Lung (tissue), 11 donors: ENCODE measurements at regions not wholly inside any gene's neighbourhood (a gene's known extent, or its start where the extent isn't known, plus 50 kb on each side); places are given as distances from the start of the nearest gene placed in this dataset.

Experiments
- ATAC-seq: fragments of 200-7000 bp; cut with Tn5 transposase; one replicate; pipeline ENCODE4 v1.9.1; 2020; ENCODE audit warnings: moderate number of reproducible peaks; ENCODE audit not compliant: insufficient read depth, low FRiP score
- DNase-seq, 3 donors: peaks; one replicate each; pipeline ENCODE4 v3.0.0-alpha.2; 2013 to 2017
- H3K27ac ChIP-seq, 2 donors: one replicate each; pipeline ENCODE4 v1.5.1; 2013; ENCODE audit warnings: mild to moderate bottlenecking in 2 of 2, moderate library complexity in 2 of 2, control low read depth in 1 of 2, inconsistent platforms in 1 of 2, low read depth in 1 of 2, low read length in 1 of 2
- H3K27me3 ChIP-seq, 3 donors: one replicate each; pipeline ENCODE4 v1.5.1; 2013; ENCODE audit warnings: low read length in 2 of 3; ENCODE audit not compliant: control insufficient read depth in 3 of 3, insufficient read depth in 3 of 3
- H3K36me3 ChIP-seq, 4 donors: one replicate each; pipeline ENCODE4 v1.5.1; 2013; ENCODE audit warnings: low read length in 4 of 4, mild to moderate bottlenecking in 1 of 4, moderate library complexity in 1 of 4; ENCODE audit not compliant: control insufficient read depth in 4 of 4, insufficient read depth in 4 of 4
- H3K4me1 ChIP-seq, 5 donors: one replicate each; pipeline ENCODE4 v1.5.1; 2013; ENCODE audit warnings: low read length in 5 of 5, mild to moderate bottlenecking in 2 of 5, moderate library complexity in 1 of 5; ENCODE audit not compliant: control insufficient read depth in 5 of 5, insufficient read depth in 5 of 5
- H3K4me3 ChIP-seq: one replicate; pipeline ENCODE4 v1.5.1; 2013; ENCODE audit warnings: mild to moderate bottlenecking, control low read depth, moderate library complexity
- H3K9ac ChIP-seq, 2 donors: one replicate each; pipeline ENCODE4 v1.5.1; 2013; ENCODE audit warnings: low read length in 2 of 2, control low read depth in 1 of 2; ENCODE audit not compliant: insufficient read depth in 1 of 2
- H3K9me3 ChIP-seq, 4 donors: one replicate each; pipeline ENCODE4 v1.5.1; 2013; ENCODE audit warnings: low read length in 3 of 4, mild to moderate bottlenecking in 1 of 4, moderate library complexity in 1 of 4; ENCODE audit not compliant: control insufficient read depth in 4 of 4, insufficient read depth in 3 of 4
- WGBS, 2 donors: extraction: QIAGEN DNeasy Blood & Tissue Kit; methylation state at CpG; one replicate each; pipeline ENCODE4 v1.1.7; 2013; 5-methylcytosine and 5-hydroxymethylcytosine counted together
- TF ChIP-seq, protein P1 (sequence below): IDR thresholded peaks from 2 replicates; pipeline ENCODE4 v1.5.1; 2012; ENCODE audit warnings: mild to moderate bottlenecking; ENCODE audit errors: control extremely low read depth, extremely low read depth
- donor health status: control.
- donor health status: control.
- donor health status: Bipolar disorder and iron deficiency.
- donor health status: healthy.
- donor health status: DM: yes; HTN: yes; CAD: no.

DNA sequence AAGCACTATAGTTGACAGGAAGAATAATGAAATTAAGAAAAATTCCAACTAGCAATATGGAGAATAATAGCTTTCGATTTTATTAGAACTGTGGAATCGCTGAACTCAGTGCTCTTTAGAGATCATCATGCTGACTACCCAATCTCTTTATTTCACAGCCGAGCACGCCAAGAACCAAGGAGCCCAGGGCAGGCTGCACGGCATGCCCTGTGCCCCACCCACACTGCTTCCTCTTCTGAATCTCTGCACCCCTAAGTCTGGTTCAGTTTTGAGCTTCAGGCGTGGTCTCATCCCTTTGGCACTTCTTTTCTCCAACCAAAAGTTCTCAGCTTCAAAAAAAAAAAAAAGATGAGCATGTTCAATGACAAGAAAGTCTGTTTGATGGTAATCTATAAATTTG, 92.4 kb upstream of the ZNF800 start:
- DNase-seq (no peak), ATAC-seq (no peak)
- Histone ChIP-seq H3K9ac (no peak overlapping the region), H3K4me3 (no peak overlapping the region), H3K36me3 (no peaks in the 10 kb centered on the region), H3K27me3 (no peaks in the 10 kb centered on the region), H3K4me1 (no peaks in the 10 kb centered on the region), H3K27ac (no peak overlapping the region), H3K9me3 (no peaks in the 10 kb centered on the region)
- TF ChIP-seq, protein P1, sequence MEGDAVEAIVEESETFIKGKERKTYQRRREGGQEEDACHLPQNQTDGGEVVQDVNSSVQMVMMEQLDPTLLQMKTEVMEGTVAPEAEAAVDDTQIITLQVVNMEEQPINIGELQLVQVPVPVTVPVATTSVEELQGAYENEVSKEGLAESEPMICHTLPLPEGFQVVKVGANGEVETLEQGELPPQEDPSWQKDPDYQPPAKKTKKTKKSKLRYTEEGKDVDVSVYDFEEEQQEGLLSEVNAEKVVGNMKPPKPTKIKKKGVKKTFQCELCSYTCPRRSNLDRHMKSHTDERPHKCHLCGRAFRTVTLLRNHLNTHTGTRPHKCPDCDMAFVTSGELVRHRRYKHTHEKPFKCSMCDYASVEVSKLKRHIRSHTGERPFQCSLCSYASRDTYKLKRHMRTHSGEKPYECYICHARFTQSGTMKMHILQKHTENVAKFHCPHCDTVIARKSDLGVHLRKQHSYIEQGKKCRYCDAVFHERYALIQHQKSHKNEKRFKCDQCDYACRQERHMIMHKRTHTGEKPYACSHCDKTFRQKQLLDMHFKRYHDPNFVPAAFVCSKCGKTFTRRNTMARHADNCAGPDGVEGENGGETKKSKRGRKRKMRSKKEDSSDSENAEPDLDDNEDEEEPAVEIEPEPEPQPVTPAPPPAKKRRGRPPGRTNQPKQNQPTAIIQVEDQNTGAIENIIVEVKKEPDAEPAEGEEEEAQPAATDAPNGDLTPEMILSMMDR, result no peak
- WGBS, 2 donors, result 65 to 80% methylated on average over 6 of the region's 6 CpGs

DNA sequence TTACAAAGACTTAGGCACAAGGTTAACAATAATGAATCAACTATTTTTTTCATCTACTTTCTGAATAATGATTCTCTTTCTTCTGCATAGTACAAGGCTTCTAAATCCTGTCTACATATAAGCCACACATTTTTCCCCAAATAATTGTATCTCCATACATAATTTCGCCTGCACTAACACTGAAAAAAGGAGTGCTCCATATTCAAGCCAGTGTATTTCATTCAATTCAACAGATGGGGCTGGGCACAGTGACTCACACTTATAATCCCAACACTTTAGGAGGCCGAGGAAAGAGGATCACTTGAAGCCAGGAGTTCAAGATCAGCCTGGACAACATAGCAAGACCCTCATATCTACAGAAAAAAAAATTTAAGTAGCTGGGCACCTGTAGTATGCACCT, 86.0 kb upstream of the ZNF800 start:
- no peaks in the 10 kb centered on the region for H3K36me3 ChIP-seq
- H3K4me1 ChIP-seq, result no peaks in the 10 kb centered on the region
- no peaks in the 10 kb centered on the region for H3K9me3 ChIP-seq
- H3K27ac ChIP-seq, result no peak overlapping the region
- no peak overlapping the region for H3K4me3 ChIP-seq
- no peak for DNase-seq
- TF ChIP-seq, protein P1, result no peak
- no peak overlapping the region for H3K9ac ChIP-seq
- WGBS, 2 donors, result 73 to 83% methylated on average over 2 of the region's 2 CpGs
- no peaks in the 10 kb centered on the region for H3K27me3 ChIP-seq
- ATAC-seq, result no peak

DNA sequence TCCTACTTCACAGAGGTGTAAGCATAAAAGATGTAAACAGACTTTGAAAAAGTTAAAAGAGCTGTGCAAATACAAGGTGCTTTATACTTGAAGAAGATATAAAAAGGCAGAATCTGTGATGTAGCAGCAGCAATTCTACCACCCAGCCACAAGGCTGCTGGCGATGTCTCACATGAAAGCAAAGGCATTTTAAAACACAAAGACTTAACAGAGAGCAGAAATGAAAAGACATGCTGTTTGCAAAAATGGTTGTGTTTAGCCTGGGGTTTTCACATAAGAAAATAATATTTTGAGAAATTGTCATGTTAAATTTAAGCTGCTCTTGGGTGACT, 85.5 kb upstream of the ZNF800 start:
- Histone ChIP-seq H3K9ac (no peak overlapping the region), H3K27me3 (no peaks in the 10 kb centered on the region), H3K4me1 (no peaks in the 10 kb centered on the region), H3K27ac (no peak overlapping the region), H3K4me3 (no peak overlapping the region), H3K36me3 (no peaks in the 10 kb centered on the region), H3K9me3 (no peaks in the 10 kb centered on the region)
- no peak for ATAC-seq
- TF ChIP-seq, protein P1, result no peak
- WGBS, 2 donors, result 0 to 21% methylated on average over 1 of the region's 1 CpG
- DNase-seq, result no peak

DNA sequence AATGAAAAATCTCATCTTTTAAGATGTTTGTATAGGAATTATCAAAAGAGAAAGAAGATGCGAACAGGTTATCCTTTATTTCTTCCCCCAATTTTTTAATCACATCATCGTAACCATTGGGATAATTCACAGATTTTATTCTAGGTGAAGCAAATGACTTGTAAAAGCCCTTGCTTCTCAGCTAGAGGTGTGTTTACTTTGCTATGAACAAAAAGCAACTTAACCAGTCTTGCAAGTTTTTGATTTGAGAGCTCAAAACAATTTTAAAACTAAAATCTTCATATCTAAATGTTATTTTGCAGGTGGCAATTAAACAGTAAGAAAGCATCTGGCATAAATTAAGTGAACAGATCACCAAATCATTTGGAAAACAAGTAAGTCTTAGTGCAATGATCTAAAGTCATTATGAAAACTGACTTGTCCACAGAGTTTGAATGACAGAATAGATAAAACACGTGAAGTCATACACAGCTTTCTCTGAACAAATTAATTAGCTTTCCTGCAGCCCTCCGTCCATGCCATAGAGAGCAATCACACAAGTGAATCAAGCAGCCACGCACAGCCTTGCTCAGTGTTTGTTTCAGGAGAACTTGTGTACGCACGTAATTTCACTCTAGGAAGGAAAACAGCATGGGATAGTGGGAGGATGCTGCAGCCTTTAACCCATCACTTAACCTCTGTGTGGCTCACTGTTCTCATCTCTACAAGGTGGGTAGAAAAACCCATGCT, 85.0 kb upstream of the ZNF800 start:
- ATAC-seq, result no peak

More for the DNA sequence above, 85.0 kb upstream of the ZNF800 start:
- peak in 2 of 3 donors; percentile 26 to 64 for DNase-seq
- Histone ChIP-seq H3K9ac (no peak overlapping the region), H3K4me3 (no peak overlapping the region), H3K27ac (no peak overlapping the region), H3K36me3 (no peaks in the 10 kb centered on the region), H3K9me3 (no peaks in the 10 kb centered on the region), H3K27me3 (no peaks in the 10 kb centered on the region), H3K4me1 (no peaks in the 10 kb centered on the region)
- TF ChIP-seq, protein P1, result no peak
- 47 to 52% methylated on average over 7 of the region's 7 CpGs for WGBS, 2 donors
